Activated CD4-positive, alpha-beta T cell treated with anti-CD3 and anti-CD28 coated beads, Interleukin-2, Interleukin-6, amounts not matched to agents 100 ng/mL and 50 ng/mL, durations not matched to agents 16 hours and 8 hours (primary cell): ENCODE measurements at regions not wholly inside any gene's neighbourhood (a gene's known extent, or its start where the extent isn't known, plus 50 kb on each side); places are given as distances from the start of the nearest gene placed in this dataset.

Experiments used
- DNase-seq: peaks from one replicate; pipeline ENCODE4 v3.0.0-alpha.2; 2020

DNA sequence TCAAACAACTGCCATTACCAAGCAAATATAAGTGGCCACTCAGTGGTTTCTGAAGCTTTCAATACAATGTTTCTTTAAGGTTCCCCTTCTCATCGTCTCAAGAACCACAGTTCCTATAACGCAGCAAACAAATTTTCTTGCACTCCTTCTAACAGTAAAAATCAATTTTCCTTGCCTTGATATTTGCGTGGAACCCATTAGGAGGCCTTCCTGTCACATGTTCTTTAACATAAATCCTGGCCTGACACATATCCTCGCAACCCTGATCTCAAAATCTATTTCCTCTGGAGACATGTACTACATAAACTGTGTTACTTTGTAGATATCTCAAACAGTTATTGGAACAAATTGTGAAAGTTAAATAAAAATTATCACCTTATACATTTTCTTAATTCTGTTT lies 65.9 kb upstream of the MANEA start:
- DNase-seq = no peak

DNA sequence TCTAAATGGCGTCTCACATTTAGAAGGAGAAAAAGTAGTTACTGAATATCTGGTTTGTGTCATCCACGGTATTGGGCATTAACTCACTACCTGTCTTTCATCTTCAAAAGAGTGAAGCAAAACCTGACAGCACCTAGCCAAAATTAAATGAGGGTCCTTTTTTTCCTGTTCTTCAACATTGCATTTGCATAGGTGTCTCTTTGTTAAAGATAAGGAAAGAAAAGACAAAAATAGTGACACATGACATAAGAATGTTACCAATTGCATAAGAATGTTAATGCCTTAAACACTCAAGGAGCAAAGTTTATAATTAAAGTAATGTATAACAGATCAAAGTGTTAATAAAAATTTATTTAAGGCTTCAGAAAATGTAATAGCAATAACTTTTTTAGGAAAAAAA lies 61.4 kb upstream of the MANEA start:
- no peak for DNase-seq

DNA sequence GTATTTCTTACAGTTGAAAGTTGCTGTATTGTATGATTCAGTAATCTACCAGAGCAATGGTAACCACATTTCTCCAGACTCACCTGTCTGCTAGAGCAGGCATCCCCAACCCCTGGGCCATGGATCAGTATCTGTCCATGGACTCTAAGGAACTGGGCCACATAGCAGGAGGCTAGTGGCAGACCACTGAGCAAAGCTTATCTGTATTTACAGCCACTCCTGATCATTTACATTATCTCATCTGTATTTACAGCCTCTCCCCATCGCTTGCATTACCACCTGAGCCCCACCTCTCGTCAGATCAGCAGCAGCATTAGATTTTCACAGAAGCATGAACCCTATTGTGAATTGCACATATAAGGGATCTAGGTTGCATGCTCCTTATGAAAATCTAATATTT lies 60.3 kb upstream of the MANEA start:
- DNase-seq = no peak

- no peak for DNase-seq
Observed at GRCh38 chr6:95517568-95517967, 59.8 kb upstream of the MANEA start.

DNA sequence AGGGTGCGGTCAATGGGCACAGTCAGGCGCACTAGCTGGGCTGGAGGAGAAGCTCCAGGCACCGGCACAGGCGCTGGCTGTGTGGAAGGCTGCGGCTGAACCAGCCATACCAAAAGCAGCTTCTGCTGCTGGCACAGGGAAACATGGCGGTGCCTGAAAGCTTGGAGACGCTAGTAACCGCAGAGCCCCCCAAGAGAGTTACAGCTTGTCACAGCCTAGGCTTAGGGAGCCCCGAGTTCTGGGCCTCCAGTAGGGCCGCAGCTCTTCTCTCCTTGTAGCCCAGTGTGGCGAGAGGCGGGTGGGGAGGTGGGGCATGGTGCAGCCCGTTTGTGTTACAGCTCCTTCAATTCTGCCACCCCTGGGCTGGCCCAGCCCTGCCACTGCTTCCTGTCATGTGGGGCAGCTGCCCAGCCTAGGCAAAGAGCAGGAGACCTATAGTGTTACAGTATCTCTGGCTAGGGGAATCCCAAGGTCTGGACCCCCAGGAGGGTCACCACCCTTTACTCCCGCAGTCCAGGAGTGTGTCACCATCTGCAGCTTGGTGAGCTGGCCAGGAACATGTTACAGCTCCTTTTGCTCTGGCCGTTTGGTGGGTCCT lies 58.6 kb upstream of the MANEA start:
- no peak for DNase-seq

DNA sequence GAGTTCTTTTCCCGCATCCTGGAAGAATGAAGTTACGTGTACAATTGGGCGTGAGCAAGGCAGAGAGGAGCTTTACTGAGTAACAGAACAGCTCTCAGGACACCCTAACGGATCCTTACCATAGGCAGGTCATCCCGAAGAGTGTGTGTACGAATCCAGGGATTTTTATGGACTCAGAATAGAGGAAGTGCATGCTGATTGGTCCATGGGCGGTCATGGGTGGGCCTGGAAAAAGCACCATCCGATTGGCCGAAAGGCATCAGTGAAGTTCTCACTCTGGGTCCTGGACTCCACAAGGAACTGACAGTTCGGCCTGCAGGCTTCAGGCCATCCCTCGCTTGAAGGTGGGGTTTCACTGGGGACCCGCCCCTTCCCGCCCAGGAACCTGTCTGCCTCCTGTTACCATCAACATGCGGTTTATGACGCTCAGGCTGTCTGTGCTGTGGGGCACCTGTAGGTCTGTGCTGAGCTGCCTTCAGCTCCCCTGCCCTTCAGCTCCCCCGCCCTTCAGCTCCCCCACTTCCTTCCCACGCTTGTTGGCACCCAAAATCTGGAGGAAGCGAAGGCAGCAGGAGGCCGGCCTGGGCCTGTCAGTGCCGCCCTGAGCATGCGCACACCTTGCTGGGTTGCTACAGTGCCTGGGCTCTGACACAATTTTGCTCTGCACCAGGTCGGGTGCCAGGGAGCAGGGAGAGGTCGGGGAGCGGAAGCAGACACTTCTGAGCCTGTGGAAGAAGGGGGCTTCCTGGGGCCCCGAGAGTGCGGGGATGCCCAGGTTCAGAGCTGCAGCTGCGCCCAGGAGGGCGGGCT lies 57.9 kb upstream of the MANEA start:
- no peak for DNase-seq

- no peak for DNase-seq
Observed at GRCh38 chr6:95521181-95521580, 56.2 kb upstream of the MANEA start.
